COLO668 (cell line): ENCODE measurements at regions not wholly inside any gene's neighbourhood (a gene's known extent, or its start where the extent isn't known, plus 50 kb on each side); places are given as distances from the start of the nearest gene placed in this dataset.

Experiments used
- DNase-seq: peaks from one replicate; lab custom pipeline; 2025; ENCODE audit not compliant: unreplicated experiment; lab: John Stamatoyannopoulos, UW

- DNase-seq, result no peak
Measured at GRCh38 chr11:92527467-92527866, 302.8 kb downstream of the FAT3 start.

GRCh38 chr11:92528001-92528400, 303.4 kb downstream of the FAT3 start:
- no peak for DNase-seq

- no peak for DNase-seq
Measured at GRCh38 chr11:92531065-92531739, 306.6 kb downstream of the FAT3 start.

- no peak for DNase-seq
Measured at GRCh38 chr11:92533657-92534335, 309.2 kb downstream of the FAT3 start.

GRCh38 chr11:92536883-92537282, 312.3 kb downstream of the FAT3 start:
- DNase-seq, result no peak

GRCh38 chr11:92540096-92540495, 315.5 kb downstream of the FAT3 start:
- no peak for DNase-seq

- DNase-seq, result no peak
Measured at GRCh38 chr11:92545906-92546471, 321.4 kb downstream of the FAT3 start.

GRCh38 chr11:92546603-92547002, 322.0 kb downstream of the FAT3 start:
- DNase-seq, result no peak

- DNase-seq, result no peak
Measured at GRCh38 chr11:92550411-92550810, 325.8 kb downstream of the FAT3 start.

GRCh38 chr11:92550871-92551270, 326.3 kb downstream of the FAT3 start:
- DNase-seq, result no peak

GRCh38 chr11:92552942-92553341, 328.3 kb downstream of the FAT3 start:
- no peak for DNase-seq

- DNase-seq, result no peak
Measured at GRCh38 chr11:92554688-92555087, 330.1 kb downstream of the FAT3 start.

GRCh38 chr11:92556431-92556830, 331.8 kb downstream of the FAT3 start:
- DNase-seq, result no peak

GRCh38 chr11:92557879-92558278, 333.3 kb downstream of the FAT3 start:
- no peak for DNase-seq

- DNase-seq, result no peak
Measured at GRCh38 chr11:92558323-92558722, 333.7 kb downstream of the FAT3 start.

GRCh38 chr11:92569726-92570125, 345.1 kb downstream of the FAT3 start:
- no peak for DNase-seq

GRCh38 chr11:92572559-92572958, 347.9 kb downstream of the FAT3 start:
- no peak for DNase-seq

- DNase-seq, result no peak
Measured at GRCh38 chr11:92576315-92576714, 351.7 kb downstream of the FAT3 start.

GRCh38 chr11:92580908-92581307, 356.3 kb downstream of the FAT3 start:
- DNase-seq, result no peak

GRCh38 chr11:92588393-92588792, 363.8 kb downstream of the FAT3 start:
- DNase-seq, result no peak

GRCh38 chr11:92589512-92589911, 364.9 kb downstream of the FAT3 start:
- DNase-seq, result no peak

- no peak for DNase-seq
Measured at GRCh38 chr11:92591521-92591920, 366.9 kb downstream of the FAT3 start.
